ENCODE measurements at regions not wholly inside any gene's neighbourhood (a gene's known extent, or its start where the extent isn't known, plus 50 kb on each side); places are given as distances from the start of the nearest gene placed in this dataset.
"Not testable (repeated sequence)": the region's sequence is repeated elsewhere in the genome, so short reads cannot be mapped to it uniquely, and the experiment has no call there.

DNA sequence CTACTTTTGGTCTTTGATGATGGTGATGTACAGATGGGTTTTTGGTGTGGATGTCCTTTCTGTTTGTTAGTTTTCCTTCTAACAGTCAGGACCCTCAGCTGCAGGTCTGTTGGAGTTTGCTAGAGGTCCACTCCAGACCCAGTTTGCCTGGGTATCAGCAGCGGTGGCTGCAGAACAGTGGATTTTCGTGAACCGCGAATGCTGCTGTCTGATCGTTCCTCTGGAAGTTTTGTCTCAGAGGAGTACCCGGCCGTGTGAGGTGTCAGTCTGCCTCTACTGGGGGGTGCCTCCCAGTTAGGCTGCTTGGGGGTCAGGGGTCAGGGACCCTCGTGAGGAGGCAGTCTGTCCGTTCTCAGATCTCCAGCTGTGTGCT, 56.6 kb upstream of the TNFAIP8 start:
- not testable (repeated sequence) for H3K36me3 ChIP-seq (ENCODE audit: control insufficient read depth in 3 of 3, insufficient read depth in 3 of 3, low read length in 3 of 3); H3K9ac ChIP-seq (ENCODE audit: low read depth in 1 of 3, low read length in 3 of 3); H3K4me1 ChIP-seq (ENCODE audit: control insufficient read depth in 3 of 3, insufficient read depth in 3 of 3, low read length in 3 of 3); H3K9me3 ChIP-seq (ENCODE audit: control insufficient read depth in 3 of 3, low read length in 3 of 3); H3K27me3 ChIP-seq (ENCODE audit: control insufficient read depth in 3 of 3, insufficient read depth in 3 of 3, low read length in 3 of 3); H3K27ac ChIP-seq (ENCODE audit: low read depth, low read length); H3K4me3 ChIP-seq (ENCODE audit: low read length in 3 of 3)

DNA sequence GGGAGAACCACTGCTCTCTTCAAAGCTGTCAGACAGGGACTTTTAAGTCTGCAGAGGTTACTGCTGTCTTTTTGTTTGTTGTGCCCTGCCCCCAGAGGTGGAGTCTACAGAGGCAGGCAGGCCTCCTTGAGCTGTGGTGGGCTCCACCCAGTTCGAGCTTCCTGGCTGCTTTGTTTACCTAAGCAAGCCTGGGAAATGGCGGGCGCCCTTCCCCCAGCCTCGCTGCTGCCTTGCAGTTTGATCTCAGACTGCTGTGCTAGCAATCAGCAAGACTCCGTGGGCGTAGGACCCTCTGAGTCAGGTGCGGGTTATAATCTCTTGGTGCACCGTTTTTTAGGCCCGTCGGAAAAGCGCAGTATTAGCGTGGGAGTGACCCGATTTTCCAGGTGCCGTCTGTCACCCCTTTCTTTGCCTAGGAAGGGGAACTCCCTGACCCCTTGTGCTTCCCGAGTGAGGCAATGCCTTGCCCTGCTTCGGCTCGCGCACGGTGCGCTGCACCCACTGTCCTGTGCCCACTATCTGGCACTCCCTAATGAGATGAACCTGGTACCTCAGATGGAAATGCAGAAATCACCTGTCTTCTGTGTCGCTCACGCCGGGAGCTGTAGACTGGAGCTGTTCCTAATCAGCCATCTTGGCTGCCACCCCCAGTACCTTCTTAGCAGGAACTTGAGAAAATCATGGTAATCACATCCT, 56.1 kb upstream of the TNFAIP8 start:
- not testable (repeated sequence) for H3K27me3 ChIP-seq (ENCODE audit: control insufficient read depth in 3 of 3, insufficient read depth in 3 of 3, low read length in 3 of 3); H3K36me3 ChIP-seq (ENCODE audit: control insufficient read depth in 3 of 3, insufficient read depth in 3 of 3, low read length in 3 of 3); H3K4me1 ChIP-seq (ENCODE audit: control insufficient read depth in 3 of 3, insufficient read depth in 3 of 3, low read length in 3 of 3); H3K27ac ChIP-seq (ENCODE audit: low read depth, low read length); H3K9ac ChIP-seq (ENCODE audit: low read depth in 1 of 3, low read length in 3 of 3); H3K9me3 ChIP-seq (ENCODE audit: control insufficient read depth in 3 of 3, low read length in 3 of 3); H3K4me3 ChIP-seq (ENCODE audit: low read length in 3 of 3)

DNA sequence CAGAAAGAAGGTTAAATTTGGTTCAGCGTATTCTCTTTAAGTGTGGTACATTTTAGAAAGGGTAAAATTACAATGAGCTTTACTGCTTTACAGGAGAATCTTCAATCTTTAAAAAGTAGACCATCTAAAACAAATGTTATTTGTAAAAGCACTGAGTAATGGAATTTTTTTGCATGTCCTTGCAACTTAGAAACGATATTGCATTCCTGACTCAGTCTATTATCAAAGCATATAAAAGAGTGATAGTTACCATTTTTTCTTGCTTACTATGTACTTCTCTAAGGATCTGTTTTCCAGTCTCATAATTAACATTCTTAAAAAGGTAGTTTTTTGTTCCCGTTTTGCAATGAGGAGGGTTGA, 55.5 kb upstream of the TNFAIP8 start:
- no peaks in the 10 kb centered on the region for H3K9me3 ChIP-seq (ENCODE audit: control insufficient read depth in 3 of 3, low read length in 3 of 3)
- H3K4me1 ChIP-seq (ENCODE audit: control insufficient read depth in 3 of 3, insufficient read depth in 3 of 3, low read length in 3 of 3) = peaks cover 0 to 3% (median 0%) of the 10 kb centered on the region in 3 donors
- no peaks in the 10 kb centered on the region for H3K36me3 ChIP-seq (ENCODE audit: control insufficient read depth in 3 of 3, insufficient read depth in 3 of 3, low read length in 3 of 3)
- no peak overlapping the region for H3K4me3 ChIP-seq (ENCODE audit: low read length in 3 of 3)
- no peaks in the 10 kb centered on the region for H3K27me3 ChIP-seq (ENCODE audit: control insufficient read depth in 3 of 3, insufficient read depth in 3 of 3, low read length in 3 of 3)
- H3K9ac ChIP-seq (ENCODE audit: low read depth in 1 of 3, low read length in 3 of 3) = no peak overlapping the region
- no peak overlapping the region for H3K27ac ChIP-seq (ENCODE audit: low read depth, low read length)

DNA sequence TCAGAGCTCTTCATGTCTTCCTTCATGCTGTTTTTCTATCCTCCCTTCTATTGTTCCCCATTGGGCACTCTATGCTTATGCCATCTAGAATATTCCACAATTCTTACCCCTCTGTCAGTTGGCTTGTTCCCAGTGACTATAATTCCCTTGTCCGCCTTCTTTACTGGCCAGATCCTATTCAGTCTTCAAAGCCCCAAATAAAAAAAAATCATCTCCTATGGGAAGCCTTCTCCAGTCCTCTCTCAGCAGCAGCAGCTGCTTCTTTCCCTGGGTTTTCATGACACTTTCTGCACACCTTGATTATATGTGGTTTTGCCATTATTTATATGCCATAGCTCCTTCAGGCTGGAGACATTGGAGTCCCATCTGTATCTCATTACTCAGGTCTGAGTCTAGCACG, 54.6 kb upstream of the TNFAIP8 start:
- H3K27ac ChIP-seq (ENCODE audit: low read depth, low read length) = no peak overlapping the region

DNA sequence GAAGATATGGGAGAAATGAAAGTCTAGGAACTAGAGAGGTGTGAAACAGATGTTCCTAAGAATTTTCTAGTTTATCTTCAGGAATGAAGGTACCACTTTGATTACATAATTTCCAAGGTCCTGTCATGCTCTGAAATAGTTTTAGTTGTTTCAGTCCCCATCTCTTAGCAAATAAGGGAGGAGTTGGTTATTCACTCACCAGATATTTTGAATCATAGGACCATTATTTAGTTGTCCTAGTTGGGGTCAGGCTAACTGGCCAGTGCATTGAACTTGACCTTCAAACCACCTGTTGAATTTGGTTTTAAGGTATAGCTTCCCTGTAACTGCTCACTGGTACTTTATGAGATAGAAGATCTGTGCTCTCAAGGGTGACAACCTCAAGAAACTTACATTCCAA, 53.9 kb upstream of the TNFAIP8 start:
- H3K9ac ChIP-seq (ENCODE audit: low read depth in 1 of 3, low read length in 3 of 3) = no peak overlapping the region
- H3K4me1 ChIP-seq (ENCODE audit: control insufficient read depth in 3 of 3, insufficient read depth in 3 of 3, low read length in 3 of 3) = peaks cover 0 to 3% (median 0%) of the 10 kb centered on the region in 3 donors
- no peaks in the 10 kb centered on the region for H3K9me3 ChIP-seq (ENCODE audit: control insufficient read depth in 3 of 3, low read length in 3 of 3)
- no peaks in the 10 kb centered on the region for H3K36me3 ChIP-seq (ENCODE audit: control insufficient read depth in 3 of 3, insufficient read depth in 3 of 3, low read length in 3 of 3)
- no peak overlapping the region for H3K4me3 ChIP-seq (ENCODE audit: low read length in 3 of 3)
- H3K27me3 ChIP-seq (ENCODE audit: control insufficient read depth in 3 of 3, insufficient read depth in 3 of 3, low read length in 3 of 3) = no peaks in the 10 kb centered on the region
- no peak overlapping the region for H3K27ac ChIP-seq (ENCODE audit: low read depth, low read length)

More for the DNA sequence above, 54.6 kb upstream of the TNFAIP8 start:
- Histone ChIP-seq H3K4me1 (ENCODE audit: control insufficient read depth in 3 of 3, insufficient read depth in 3 of 3, low read length in 3 of 3) (peaks cover 0 to 3% (median 0%) of the 10 kb centered on the region in 3 donors), H3K9ac (ENCODE audit: low read depth in 1 of 3, low read length in 3 of 3) (no peak overlapping the region), H3K36me3 (ENCODE audit: control insufficient read depth in 3 of 3, insufficient read depth in 3 of 3, low read length in 3 of 3) (no peaks in the 10 kb centered on the region), H3K27me3 (ENCODE audit: control insufficient read depth in 3 of 3, insufficient read depth in 3 of 3, low read length in 3 of 3) (no peaks in the 10 kb centered on the region), H3K4me3 (ENCODE audit: low read length in 3 of 3) (no peak overlapping the region), H3K9me3 (ENCODE audit: control insufficient read depth in 3 of 3, low read length in 3 of 3) (no peaks in the 10 kb centered on the region)

DNA sequence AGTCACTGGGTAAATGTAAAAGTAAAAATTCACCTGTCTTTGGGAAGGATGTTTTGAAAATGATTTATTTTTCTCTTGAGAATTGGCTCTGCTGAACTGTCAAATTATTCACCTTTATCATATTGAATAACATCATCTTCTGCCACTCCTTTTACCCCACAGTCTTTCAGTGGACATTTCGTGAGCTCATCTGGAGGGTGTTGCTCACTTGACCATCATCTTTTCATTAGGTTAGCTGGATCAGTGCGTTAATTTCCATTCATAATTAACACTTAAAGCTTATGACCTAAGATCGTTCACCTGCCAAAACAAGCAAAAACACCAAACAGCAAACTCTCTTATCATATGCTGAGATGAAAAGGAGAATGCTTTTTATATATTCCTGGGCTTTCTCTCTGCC, 53.4 kb upstream of the TNFAIP8 start:
- no peak overlapping the region for H3K4me3 ChIP-seq (ENCODE audit: low read length in 3 of 3)
- H3K9me3 ChIP-seq (ENCODE audit: control insufficient read depth in 3 of 3, low read length in 3 of 3) = no peaks in the 10 kb centered on the region
- H3K4me1 ChIP-seq (ENCODE audit: control insufficient read depth in 3 of 3, insufficient read depth in 3 of 3, low read length in 3 of 3) = peaks cover 0 to 3% (median 0%) of the 10 kb centered on the region in 3 donors
- H3K27ac ChIP-seq (ENCODE audit: low read depth, low read length) = no peak overlapping the region
- H3K36me3 ChIP-seq (ENCODE audit: control insufficient read depth in 3 of 3, insufficient read depth in 3 of 3, low read length in 3 of 3) = no peaks in the 10 kb centered on the region
- no peak overlapping the region for H3K9ac ChIP-seq (ENCODE audit: low read depth in 1 of 3, low read length in 3 of 3)
- H3K27me3 ChIP-seq (ENCODE audit: control insufficient read depth in 3 of 3, insufficient read depth in 3 of 3, low read length in 3 of 3) = no peaks in the 10 kb centered on the region

DNA sequence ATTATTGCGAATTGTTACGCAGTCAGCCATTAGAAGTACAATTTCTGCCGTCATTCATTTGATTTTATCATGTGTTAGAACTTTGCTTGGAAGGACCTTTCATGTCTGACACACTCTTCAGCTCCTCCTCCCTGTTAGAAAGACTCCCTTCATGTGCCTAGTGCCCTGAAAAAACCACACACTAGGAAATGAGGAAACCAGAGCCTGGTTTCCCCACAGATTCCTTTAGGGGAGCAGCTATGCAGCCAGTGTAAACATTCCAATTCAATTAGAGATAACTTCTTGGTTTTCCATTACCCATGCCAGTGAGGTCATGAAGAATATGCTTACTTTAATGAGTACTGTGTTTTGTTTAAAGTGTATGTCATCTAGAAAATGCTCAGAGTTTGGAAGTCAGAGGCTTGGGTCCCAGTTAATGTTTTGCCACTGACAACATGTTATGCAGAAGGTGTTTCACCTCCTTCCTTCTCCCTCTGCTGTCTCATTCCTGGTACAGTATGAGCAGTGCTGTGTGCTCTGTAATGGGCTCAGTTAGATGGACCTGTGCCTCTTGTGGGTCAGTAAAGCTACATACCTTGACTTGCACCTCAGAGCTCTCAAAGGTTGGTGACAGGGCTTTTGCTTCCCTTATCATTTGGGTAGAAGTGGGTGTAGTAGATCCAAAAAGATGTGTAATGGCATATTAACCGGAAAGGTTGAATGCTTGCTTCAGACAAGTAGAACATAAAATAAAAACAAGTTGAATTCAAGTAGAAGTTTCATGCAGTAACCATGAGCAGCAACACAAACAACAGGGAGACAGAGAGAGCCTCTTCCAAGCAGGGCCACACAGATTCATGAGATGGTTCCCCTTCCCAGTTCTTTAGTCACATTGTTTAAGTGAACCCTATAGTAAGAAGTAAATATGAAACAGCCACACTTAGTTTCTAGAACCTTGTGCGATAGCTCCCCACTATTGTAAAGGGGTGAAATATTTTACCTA, 52.6 kb upstream of the TNFAIP8 start:
- Histone ChIP-seq H3K27ac (ENCODE audit: low read depth, low read length) (peak overlapping the region; percentile 21), H3K9ac (ENCODE audit: low read depth in 1 of 3, low read length in 3 of 3) (no peak overlapping the region), H3K4me3 (ENCODE audit: low read length in 3 of 3) (no peak overlapping the region), H3K36me3 (ENCODE audit: control insufficient read depth in 3 of 3, insufficient read depth in 3 of 3, low read length in 3 of 3) (no peaks in the 10 kb centered on the region), H3K27me3 (ENCODE audit: control insufficient read depth in 3 of 3, insufficient read depth in 3 of 3, low read length in 3 of 3) (no peaks in the 10 kb centered on the region), H3K9me3 (ENCODE audit: control insufficient read depth in 3 of 3, low read length in 3 of 3) (no peaks in the 10 kb centered on the region), H3K4me1 (ENCODE audit: control insufficient read depth in 3 of 3, insufficient read depth in 3 of 3, low read length in 3 of 3) (peaks cover 0 to 3% (median 0%) of the 10 kb centered on the region in 3 donors)

DNA sequence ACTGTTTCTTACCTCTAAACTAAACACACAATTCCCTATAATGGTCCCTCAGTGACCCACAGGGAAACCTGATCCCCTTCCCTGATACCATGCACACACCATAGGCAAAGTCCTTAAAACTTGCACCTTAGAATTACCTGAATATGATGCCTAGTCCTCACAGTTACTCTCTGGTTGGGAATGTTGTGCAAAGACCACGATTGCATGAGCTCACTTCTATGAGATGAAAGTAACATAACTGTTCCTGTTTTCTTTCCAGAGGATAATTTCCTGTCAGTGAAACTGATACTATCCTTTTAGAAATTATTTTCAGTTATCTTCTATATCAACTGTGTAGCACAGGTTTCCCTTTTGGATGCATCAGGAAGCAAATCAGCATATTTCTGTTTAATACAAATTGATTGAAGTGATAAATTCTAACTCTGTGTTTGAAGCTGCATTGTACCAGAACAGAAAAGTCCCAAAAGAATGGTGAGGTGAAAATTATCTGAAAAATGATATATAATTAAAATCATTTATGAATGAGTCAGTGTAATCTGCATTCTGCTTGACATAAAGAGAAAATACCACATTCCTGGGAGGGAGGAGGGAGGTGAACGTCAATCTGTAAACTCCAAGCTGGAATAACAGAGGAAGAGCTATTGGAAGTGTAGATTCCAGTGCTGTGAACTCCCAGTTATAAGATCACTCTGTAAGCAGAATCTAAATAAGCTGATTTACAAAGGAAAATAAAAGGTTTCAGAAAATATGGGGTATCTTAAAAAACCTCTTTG, 51.2 kb upstream of the TNFAIP8 start:
- no peaks in the 10 kb centered on the region for H3K36me3 ChIP-seq (ENCODE audit: control insufficient read depth in 3 of 3, insufficient read depth in 3 of 3, low read length in 3 of 3)
- H3K4me1 ChIP-seq (ENCODE audit: control insufficient read depth in 3 of 3, insufficient read depth in 3 of 3, low read length in 3 of 3) = peaks cover 0 to 3% (median 0%) of the 10 kb centered on the region in 3 donors
- H3K9ac ChIP-seq (ENCODE audit: low read depth in 1 of 3, low read length in 3 of 3) = no peak overlapping the region
- H3K9me3 ChIP-seq (ENCODE audit: control insufficient read depth in 3 of 3, low read length in 3 of 3) = no peaks in the 10 kb centered on the region
- H3K4me3 ChIP-seq (ENCODE audit: low read length in 3 of 3) = no peak overlapping the region
- no peaks in the 10 kb centered on the region for H3K27me3 ChIP-seq (ENCODE audit: control insufficient read depth in 3 of 3, insufficient read depth in 3 of 3, low read length in 3 of 3)
- H3K27ac ChIP-seq (ENCODE audit: low read depth, low read length) = no peak overlapping the region

All from skeletal muscle tissue (tissue), 3 donors.